Uterus (tissue), 2 donors: ENCODE measurements at regions not wholly inside any gene's neighbourhood (a gene's known extent, or its start where the extent isn't known, plus 50 kb on each side); places are given as distances from the start of the nearest gene placed in this dataset.

Experiments used
- CTCF ChIP-seq, 4 experiments: fragments of 200-600 bp in 2 of 4; fragments of 450-650 bp in 2 of 4; sonication (generic) in 2 of 4; IDR thresholded peaks; one replicate each; pipeline ENCODE4 v1.5.1; 2016 to 2019; ENCODE audit warnings: antibody characterized with exemption in 4 of 4, mild to moderate bottlenecking in 2 of 4, moderate library complexity in 1 of 4
- POLR2A ChIP-seq, 2 donors: fragments of 450-650 bp; IDR thresholded peaks; one replicate each; pipeline ENCODE4 v1.6.1; 2016; ENCODE audit warnings: antibody characterized with exemption in 2 of 2, mild to moderate bottlenecking in 1 of 2, moderate library complexity in 1 of 2

GRCh38 chr4:174422893-174423256 is 99.4 kb downstream of the HPGD start:
- TF ChIP-seq CTCF (IDR thresholded peaks at IDR 0.05) = no peak
- TF ChIP-seq POLR2A (IDR thresholded peaks at IDR 0.05) = no peak
